Ishikawa (cell line): ENCODE measurements at regions not wholly inside any gene's neighbourhood (a gene's known extent, or its start where the extent isn't known, plus 50 kb on each side); places are given as distances from the start of the nearest gene placed in this dataset.

Experiments used
- CREB1 ChIP-seq: IDR thresholded peaks from 2 replicates; pipeline ENCODE4 v1.6.1; 2012; ENCODE audit warnings: low read depth
- FOXM1 ChIP-seq: IDR thresholded peaks from 2 replicates; pipeline ENCODE4 v1.6.1; 2012; ENCODE audit warnings: low read depth, borderline replicate concordance
- RAD21 ChIP-seq: IDR thresholded peaks from 2 replicates; pipeline ENCODE4 v1.6.1; 2012; ENCODE audit warnings: low read depth
- TAF1 ChIP-seq: IDR thresholded peaks from 2 replicates; pipeline ENCODE4 v1.6.1; 2012; ENCODE audit warnings: low read depth, mild to moderate bottlenecking
- YY1 ChIP-seq: IDR thresholded peaks from 2 replicates; pipeline ENCODE4 v1.6.1; 2012; ENCODE audit warnings: low read depth
- TF ChIP-seq, protein P1 (sequence below): IDR thresholded peaks from 2 replicates; pipeline ENCODE4 v1.6.1; 2012

DNA sequence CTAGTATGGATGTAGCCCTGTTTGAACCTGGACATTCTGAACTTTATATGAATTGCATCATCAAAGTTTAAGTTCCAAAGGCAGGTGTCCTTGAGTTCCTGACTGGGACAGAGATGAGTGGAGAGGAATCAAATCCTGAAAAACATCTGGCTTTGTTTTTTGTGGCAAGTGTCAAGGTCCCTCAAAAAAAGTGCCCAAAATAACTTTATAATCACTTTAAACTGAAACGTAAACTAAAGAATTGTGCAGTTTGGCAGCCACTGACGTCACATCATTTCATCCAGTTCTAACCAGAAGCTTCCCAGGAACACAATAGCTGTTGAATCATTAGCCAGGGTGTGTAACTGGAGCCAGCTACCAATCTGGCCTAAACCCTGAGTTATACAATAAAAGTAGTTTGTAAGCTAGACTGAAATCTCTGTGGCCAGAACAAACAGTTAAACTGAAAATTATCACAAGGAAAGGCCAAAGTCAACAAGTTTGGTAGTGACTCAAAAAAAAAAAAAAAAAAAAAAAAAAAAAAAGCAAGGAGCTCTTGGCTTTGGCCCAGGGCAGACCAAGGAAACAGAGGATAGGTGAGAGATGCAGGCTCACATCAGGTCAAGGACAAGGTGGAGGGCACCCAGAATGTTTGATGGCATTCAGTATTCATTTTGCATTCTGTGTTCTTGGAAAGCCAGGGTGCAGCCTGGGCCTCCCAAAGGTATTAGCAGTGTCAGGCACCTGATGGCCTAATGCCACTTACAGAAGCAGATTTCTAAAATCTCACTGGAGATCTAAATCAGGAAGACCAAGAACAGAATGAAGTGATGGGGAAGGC is 74.3 kb downstream of the TNFSF18 start:
- TF ChIP-seq RAD21 (no peak), FOXM1 (no peak), TAF1 (no peak), YY1 (no peak), CREB1 (no peak)
- TF ChIP-seq, protein P1, sequence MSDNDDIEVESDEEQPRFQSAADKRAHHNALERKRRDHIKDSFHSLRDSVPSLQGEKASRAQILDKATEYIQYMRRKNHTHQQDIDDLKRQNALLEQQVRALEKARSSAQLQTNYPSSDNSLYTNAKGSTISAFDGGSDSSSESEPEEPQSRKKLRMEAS = no peak
